22Rv1 (cell line): ENCODE measurements at regions not wholly inside any gene's neighbourhood (a gene's known extent, or its start where the extent isn't known, plus 50 kb on each side); places are given as distances from the start of the nearest gene placed in this dataset.

Experiments used
- H3K27ac ChIP-seq: fragments of 450-650 bp; 2 replicates; pipeline ENCODE4 v1.5.1; 2017
- CTCF ChIP-seq: fragments of 450-650 bp; IDR thresholded peaks from 2 replicates; pipeline ENCODE4 v1.5.1; 2017; ENCODE audit warnings: mild to moderate bottlenecking
- ZFX ChIP-seq: fragments of 450-650 bp; IDR thresholded peaks from 2 replicates; pipeline ENCODE4 v1.6.1; 2017; ENCODE audit warnings: antibody characterized with exemption, borderline replicate concordance

- TF ChIP-seq ZFX (no peak), CTCF (no peak)
Observed at GRCh38 chr15:39066677-39067076, 502.1 kb upstream of the RASGRP1 start.

GRCh38 chr15:39074341-39074985 lies 506.4 kb upstream of the THBS1 start:
- no peak overlapping the region for H3K27ac ChIP-seq
- TF ChIP-seq ZFX = no peak
- TF ChIP-seq CTCF = no peak

More at GRCh38 chr15:39066677-39067076, 502.1 kb upstream of the RASGRP1 start:
- H3K27ac ChIP-seq = no peak overlapping the region

- H3K27ac ChIP-seq = no peak overlapping the region
- no peak for TF ChIP-seq CTCF
- TF ChIP-seq ZFX = no peak
Observed at GRCh38 chr15:39075311-39075710, 505.6 kb upstream of the THBS1 start.

- H3K27ac ChIP-seq = no peak overlapping the region
- TF ChIP-seq ZFX (no peak), CTCF (no peak)
Observed at GRCh38 chr15:39075756-39076341, 505.0 kb upstream of the THBS1 start.

GRCh38 chr15:39078026-39078425 lies 502.9 kb upstream of the THBS1 start:
- H3K27ac ChIP-seq = no peak overlapping the region
- TF ChIP-seq ZFX (no peak), CTCF (no peak)

GRCh38 chr15:39079296-39079847 lies 501.5 kb upstream of the THBS1 start:
- TF ChIP-seq ZFX (no peak), CTCF (no peak)

GRCh38 chr15:39083213-39083612 lies 497.7 kb upstream of the THBS1 start:
- H3K27ac ChIP-seq = no peak overlapping the region

More at GRCh38 chr15:39079296-39079847, 501.5 kb upstream of the THBS1 start:
- no peak overlapping the region for H3K27ac ChIP-seq

More at GRCh38 chr15:39083213-39083612, 497.7 kb upstream of the THBS1 start:
- TF ChIP-seq ZFX (no peak), CTCF (no peak)
